GM23338 (cell line): ENCODE measurements at regions not wholly inside any gene's neighbourhood (a gene's known extent, or its start where the extent isn't known, plus 50 kb on each side); places are given as distances from the start of the nearest gene placed in this dataset.
"Not testable (repeated sequence)": the region's sequence is repeated elsewhere in the genome, so short reads cannot be mapped to it uniquely, and the experiment has no call there.

Source experiments
- ATAC-seq: fragments of 200-7000 bp; cut with Tn5 transposase; 3 replicates; pipeline ENCODE4 v1.9.1; 2020
- DNase-seq: peaks from one replicate; pipeline ENCODE4 v3.0.0-alpha.2; 2015; ENCODE audit warnings: low spot score
- H2AFZ ChIP-seq: fragments of 200-600 bp; sonication (generic); 2 replicates; pipeline ENCODE4 v1.8.0; 2016; ENCODE audit warnings: antibody characterized with exemption, mild to moderate bottlenecking, moderate library complexity
- H3F3A ChIP-seq: fragments of 200-600 bp; sonication (generic); replicated peaks from 2 replicates; pipeline ENCODE4 v1.8.0; 2017; ENCODE audit warnings: antibody characterized with exemption, mixed run types, low read depth
- H3K27ac ChIP-seq: fragments of 200-600 bp; sonication (generic); 2 replicates; pipeline ENCODE4 v1.6.1; 2016; ENCODE audit warnings: low read depth
- H3K27me3 ChIP-seq: fragments of 200-600 bp; sonication (generic); 2 replicates; pipeline ENCODE4 v1.8.0; 2016; ENCODE audit warnings: mild to moderate bottlenecking, mixed run types, moderate library complexity; ENCODE audit not compliant: insufficient read depth
- H3K36me3 ChIP-seq: fragments of 200-600 bp; sonication (generic); 2 replicates; pipeline ENCODE4 v1.8.0; 2016; ENCODE audit warnings: mild to moderate bottlenecking; ENCODE audit not compliant: insufficient read depth
- H3K4me1 ChIP-seq: fragments of 200-600 bp; sonication (generic); 2 replicates; pipeline ENCODE4 v1.8.0; 2016; ENCODE audit warnings: mild to moderate bottlenecking, moderate library complexity; ENCODE audit not compliant: insufficient read depth
- H3K4me2 ChIP-seq: fragments of 200-600 bp; sonication (generic); 2 replicates; pipeline ENCODE4 v1.7.1; 2017; ENCODE audit warnings: mixed run types
- H3K4me3 ChIP-seq: fragments of 200-600 bp; sonication (generic); 2 replicates; pipeline ENCODE4 v1.6.1; 2016; ENCODE audit warnings: mixed run types
- H3K79me2 ChIP-seq: fragments of 200-600 bp; sonication (generic); replicated peaks from 2 replicates; pipeline ENCODE4 v1.8.0; 2017; ENCODE audit warnings: mild to moderate bottlenecking; ENCODE audit not compliant: insufficient read depth
- H3K9me2 ChIP-seq: fragments of 200-600 bp; sonication (generic); 2 replicates; pipeline ENCODE4 v1.8.0; 2017; ENCODE audit not compliant: insufficient read depth
- H4K20me1 ChIP-seq: fragments of 200-600 bp; sonication (generic); replicated peaks from 2 replicates; pipeline ENCODE4 v1.8.0; 2017; ENCODE audit warnings: mild to moderate bottlenecking; ENCODE audit not compliant: insufficient read depth
- H3K27ac Mint-ChIP-seq: 2 replicates; pipeline ENCODE4 v1.8.0; 2020; ENCODE audit warnings: inconsistent platforms, mild to moderate bottlenecking, moderate library complexity, mixed read lengths
- H3K27me3 Mint-ChIP-seq: 3 replicates; pipeline ENCODE4 v1.8.0; 2022; ENCODE audit warnings: low read depth, mild to moderate bottlenecking, moderate library complexity, mixed read lengths, inconsistent platforms; ENCODE audit not compliant: insufficient read depth, poor library complexity
- H3K36me3 Mint-ChIP-seq: 3 replicates; pipeline ENCODE4 v1.8.0; 2021; ENCODE audit warnings: low read depth, mild to moderate bottlenecking, inconsistent platforms, moderate library complexity, mixed read lengths
- H3K4me1 Mint-ChIP-seq: 3 replicates; pipeline ENCODE4 v1.8.0; 2020; ENCODE audit warnings: mild to moderate bottlenecking, inconsistent platforms, mixed read lengths
- H3K4me3 Mint-ChIP-seq: 3 replicates; pipeline ENCODE4 v1.8.0; 2021; ENCODE audit warnings: moderate library complexity, mild to moderate bottlenecking, inconsistent platforms, mixed read lengths
- H3K9me3 Mint-ChIP-seq: 3 replicates; pipeline ENCODE4 v1.8.0; 2020; ENCODE audit warnings: moderate library complexity, mild to moderate bottlenecking, inconsistent platforms, mixed read lengths
- CREB1 ChIP-seq: fragments of 250-450 bp; sonication (Bioruptor Pico); IDR thresholded peaks from 2 replicates; pipeline ENCODE4 v1.5.0; 2020; ENCODE audit warnings: low read depth, mild to moderate bottlenecking, moderate library complexity
- ETS1 ChIP-seq: IDR thresholded peaks from 2 replicates; pipeline ENCODE4 v1.6.1; 2016; ENCODE audit warnings: antibody characterized with exemption
- EZH2phosphoT487 ChIP-seq: fragments of 200-600 bp; sonication (generic); IDR thresholded peaks from one replicate; pipeline ENCODE4 v1.8.1; 2018; ENCODE audit warnings: antibody characterized with exemption; ENCODE audit not compliant: unreplicated experiment
- JUNB ChIP-seq: IDR thresholded peaks from one replicate; pipeline ENCODE4 v1.6.1; 2016; ENCODE audit warnings: antibody characterized with exemption; ENCODE audit not compliant: unreplicated experiment
- NANOG ChIP-seq: IDR thresholded peaks from 2 replicates; pipeline ENCODE4 v1.6.1; 2016; ENCODE audit warnings: antibody characterized with exemption, borderline replicate concordance
- POLR2AphosphoS5 ChIP-seq: IDR thresholded peaks from 2 replicates; pipeline ENCODE4 v1.6.1; 2016; ENCODE audit warnings: antibody characterized with exemption, low read depth
- STAT1 ChIP-seq: IDR thresholded peaks from one replicate; pipeline ENCODE4 v1.6.1; 2016; ENCODE audit warnings: antibody characterized with exemption; ENCODE audit not compliant: unreplicated experiment
- ZNF331 ChIP-seq: fragments of 250-450 bp; sonication (Bioruptor Pico); IDR thresholded peaks from 2 replicates; pipeline ENCODE4 v1.5.0; 2020; ENCODE audit warnings: low read depth, mild to moderate bottlenecking, moderate library complexity
- TF ChIP-seq, protein P1 (sequence below): fragments of 250-450 bp; sonication (Bioruptor Pico); IDR thresholded peaks from 2 replicates; pipeline ENCODE4 v1.5.0; 2020; ENCODE audit warnings: mild to moderate bottlenecking, moderate library complexity

DNA sequence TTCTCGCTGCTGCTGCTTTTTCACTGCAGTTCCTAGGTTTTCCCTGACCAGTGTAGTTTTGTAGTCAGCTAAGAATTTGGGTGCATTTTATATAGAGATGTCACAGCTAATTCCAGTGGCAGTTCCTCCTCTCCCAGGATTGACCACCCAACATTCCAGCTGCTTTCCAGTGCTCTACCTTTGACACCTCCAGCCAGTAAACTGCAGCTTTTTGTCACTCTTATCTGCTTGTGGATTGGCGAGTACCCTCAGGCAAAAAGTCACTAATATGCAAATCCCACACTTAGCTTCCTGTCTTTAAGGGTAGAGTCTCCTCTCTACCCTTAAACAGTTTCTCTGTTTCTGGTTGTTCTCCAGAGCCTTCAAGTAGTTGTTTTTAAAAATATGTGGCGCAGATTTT, 146.9 kb upstream of the KCNG1 start:
- DNase-seq (peak; percentile 62), ATAC-seq (peak; percentile 57; the same call in 2 of the 3 replicates)
- H3K4me3 Mint-ChIP-seq, result no peak overlapping the region
- H2AFZ ChIP-seq, result no peak overlapping the region
- no peaks in the 10 kb centered on the region for H3K27me3 Mint-ChIP-seq
- no peaks in the 10 kb centered on the region for H3F3A ChIP-seq
- no peaks in the 10 kb centered on the region for H3K9me2 ChIP-seq
- H3K4me3 ChIP-seq, result no peak overlapping the region
- H3K36me3 Mint-ChIP-seq, result no peaks in the 10 kb centered on the region
- H3K27ac ChIP-seq, result no peak overlapping the region
- H3K4me1 Mint-ChIP-seq, result peaks cover 6% of the 10 kb centered on the region; the same call in 2 of the 3 replicates
- H3K9me3 Mint-ChIP-seq, result no peaks in the 10 kb centered on the region
- no peaks in the 10 kb centered on the region for H3K79me2 ChIP-seq
- H3K4me2 ChIP-seq, result no peak overlapping the region
- peaks cover 20% of the 10 kb centered on the region; the same call in 1 of the 2 replicates for H3K27me3 ChIP-seq
- TF ChIP-seq CREB1 (CRISPR knock-in tag), result no peak
- no peak for TF ChIP-seq POLR2AphosphoS5
- TF ChIP-seq ZNF331 (CRISPR knock-in tag), result no peak
- no peak for TF ChIP-seq STAT1
- H3K4me1 ChIP-seq, result no peaks in the 10 kb centered on the region
- H3K27ac Mint-ChIP-seq, result no peak overlapping the region
- no peaks in the 10 kb centered on the region for H3K36me3 ChIP-seq
- no peaks in the 10 kb centered on the region for H4K20me1 ChIP-seq

- H3K27me3 ChIP-seq, result peaks cover 20% of the 10 kb centered on the region; the same call in 1 of the 2 replicates
- not testable (repeated sequence) for H3K79me2 ChIP-seq, H3K4me1 ChIP-seq, H3K4me2 ChIP-seq, H3K4me1 Mint-ChIP-seq, H3K9me2 ChIP-seq, H3K4me3 ChIP-seq, H3F3A ChIP-seq, H3K36me3 Mint-ChIP-seq, ATAC-seq, H2AFZ ChIP-seq, H3K27ac ChIP-seq, H3K27me3 Mint-ChIP-seq, H3K9me3 Mint-ChIP-seq, DNase-seq, H3K4me3 Mint-ChIP-seq, H4K20me1 ChIP-seq, H3K36me3 ChIP-seq, H3K27ac Mint-ChIP-seq
Observed at GRCh38 chr20:51167911-51168310, 145.0 kb upstream of the KCNG1 start.

GRCh38 chr20:51166489-51166888, 143.6 kb upstream of the KCNG1 start:
- no peaks in the 10 kb centered on the region for H3K9me2 ChIP-seq
- no peaks in the 10 kb centered on the region for H3K36me3 ChIP-seq
- H2AFZ ChIP-seq, result no peak overlapping the region
- no peak overlapping the region for H3K4me2 ChIP-seq
- no peaks in the 10 kb centered on the region; the same call in 2 of the 3 replicates for H3K9me3 Mint-ChIP-seq
- no peaks in the 10 kb centered on the region for H3F3A ChIP-seq
- DNase-seq, result no peak
- no peak for ATAC-seq
- no peak overlapping the region for H3K27ac Mint-ChIP-seq
- H3K4me1 ChIP-seq, result no peaks in the 10 kb centered on the region
- H3K27me3 Mint-ChIP-seq, result peaks cover 3% of the 10 kb centered on the region
- H3K27ac ChIP-seq, result no peak overlapping the region
- no peaks in the 10 kb centered on the region for H3K79me2 ChIP-seq
- H3K27me3 ChIP-seq, result peaks cover 18% of the 10 kb centered on the region; the same call in 1 of the 2 replicates
- no peak overlapping the region for H3K4me3 ChIP-seq
- H3K36me3 Mint-ChIP-seq, result no peaks in the 10 kb centered on the region
- peaks cover 6% of the 10 kb centered on the region for H3K4me1 Mint-ChIP-seq
- H3K4me3 Mint-ChIP-seq, result no peak overlapping the region
- H4K20me1 ChIP-seq, result no peaks in the 10 kb centered on the region
- TF ChIP-seq ETS1, result no peak
- TF ChIP-seq, protein P1, sequence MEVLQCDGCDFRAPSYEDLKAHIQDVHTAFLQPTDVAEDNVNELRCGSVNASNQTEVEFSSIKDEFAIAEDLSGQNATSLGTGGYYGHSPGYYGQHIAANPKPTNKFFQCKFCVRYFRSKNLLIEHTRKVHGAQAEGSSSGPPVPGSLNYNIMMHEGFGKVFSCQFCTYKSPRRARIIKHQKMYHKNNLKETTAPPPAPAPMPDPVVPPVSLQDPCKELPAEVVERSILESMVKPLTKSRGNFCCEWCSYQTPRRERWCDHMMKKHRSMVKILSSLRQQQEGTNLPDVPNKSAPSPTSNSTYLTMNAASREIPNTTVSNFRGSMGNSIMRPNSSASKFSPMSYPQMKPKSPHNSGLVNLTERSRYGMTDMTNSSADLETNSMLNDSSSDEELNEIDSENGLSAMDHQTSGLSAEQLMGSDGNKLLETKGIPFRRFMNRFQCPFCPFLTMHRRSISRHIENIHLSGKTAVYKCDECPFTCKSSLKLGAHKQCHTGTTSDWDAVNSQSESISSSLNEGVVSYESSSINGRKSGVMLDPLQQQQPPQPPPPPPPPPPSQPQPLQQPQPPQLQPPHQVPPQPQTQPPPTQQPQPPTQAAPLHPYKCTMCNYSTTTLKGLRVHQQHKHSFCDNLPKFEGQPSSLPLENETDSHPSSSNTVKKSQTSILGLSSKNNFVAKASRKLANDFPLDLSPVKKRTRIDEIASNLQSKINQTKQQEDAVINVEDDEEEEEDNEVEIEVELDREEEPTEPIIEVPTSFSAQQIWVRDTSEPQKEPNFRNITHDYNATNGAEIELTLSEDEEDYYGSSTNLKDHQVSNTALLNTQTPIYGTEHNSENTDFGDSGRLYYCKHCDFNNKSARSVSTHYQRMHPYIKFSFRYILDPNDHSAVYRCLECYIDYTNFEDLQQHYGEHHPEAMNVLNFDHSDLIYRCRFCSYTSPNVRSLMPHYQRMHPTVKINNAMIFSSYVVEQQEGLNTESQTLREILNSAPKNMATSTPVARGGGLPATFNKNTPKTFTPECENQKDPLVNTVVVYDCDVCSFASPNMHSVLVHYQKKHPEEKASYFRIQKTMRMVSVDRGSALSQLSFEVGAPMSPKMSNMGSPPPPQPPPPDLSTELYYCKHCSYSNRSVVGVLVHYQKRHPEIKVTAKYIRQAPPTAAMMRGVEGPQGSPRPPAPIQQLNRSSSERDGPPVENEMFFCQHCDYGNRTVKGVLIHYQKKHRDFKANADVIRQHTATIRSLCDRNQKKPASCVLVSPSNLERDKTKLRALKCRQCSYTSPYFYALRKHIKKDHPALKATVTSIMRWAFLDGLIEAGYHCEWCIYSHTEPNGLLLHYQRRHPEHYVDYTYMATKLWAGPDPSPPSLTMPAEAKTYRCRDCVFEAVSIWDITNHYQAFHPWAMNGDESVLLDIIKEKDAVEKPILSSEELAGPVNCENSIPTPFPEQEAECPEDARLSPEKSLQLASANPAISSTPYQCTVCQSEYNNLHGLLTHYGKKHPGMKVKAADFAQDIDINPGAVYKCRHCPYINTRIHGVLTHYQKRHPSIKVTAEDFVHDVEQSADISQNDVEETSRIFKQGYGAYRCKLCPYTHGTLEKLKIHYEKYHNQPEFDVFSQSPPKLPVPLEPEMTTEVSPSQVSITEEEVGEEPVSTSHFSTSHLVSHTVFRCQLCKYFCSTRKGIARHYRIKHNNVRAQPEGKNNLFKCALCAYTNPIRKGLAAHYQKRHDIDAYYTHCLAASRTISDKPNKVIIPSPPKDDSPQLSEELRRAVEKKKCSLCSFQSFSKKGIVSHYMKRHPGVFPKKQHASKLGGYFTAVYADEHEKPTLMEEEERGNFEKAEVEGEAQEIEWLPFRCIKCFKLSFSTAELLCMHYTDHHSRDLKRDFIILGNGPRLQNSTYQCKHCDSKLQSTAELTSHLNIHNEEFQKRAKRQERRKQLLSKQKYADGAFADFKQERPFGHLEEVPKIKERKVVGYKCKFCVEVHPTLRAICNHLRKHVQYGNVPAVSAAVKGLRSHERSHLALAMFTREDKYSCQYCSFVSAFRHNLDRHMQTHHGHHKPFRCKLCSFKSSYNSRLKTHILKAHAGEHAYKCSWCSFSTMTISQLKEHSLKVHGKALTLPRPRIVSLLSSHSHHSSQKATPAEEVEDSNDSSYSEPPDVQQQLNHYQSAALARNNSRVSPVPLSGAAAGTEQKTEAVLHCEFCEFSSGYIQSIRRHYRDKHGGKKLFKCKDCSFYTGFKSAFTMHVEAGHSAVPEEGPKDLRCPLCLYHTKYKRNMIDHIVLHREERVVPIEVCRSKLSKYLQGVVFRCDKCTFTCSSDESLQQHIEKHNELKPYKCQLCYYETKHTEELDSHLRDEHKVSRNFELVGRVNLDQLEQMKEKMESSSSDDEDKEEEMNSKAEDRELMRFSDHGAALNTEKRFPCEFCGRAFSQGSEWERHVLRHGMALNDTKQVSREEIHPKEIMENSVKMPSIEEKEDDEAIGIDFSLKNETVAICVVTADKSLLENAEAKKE, result no peak
- no peak for TF ChIP-seq EZH2phosphoT487
- TF ChIP-seq JUNB, result no peak
- no peak for TF ChIP-seq ZNF331 (CRISPR knock-in tag)
- no peak for TF ChIP-seq POLR2AphosphoS5
- no peak for TF ChIP-seq NANOG
